Left lung (tissue), 4 donors: ENCODE measurements at regions not wholly inside any gene's neighbourhood (a gene's known extent, or its start where the extent isn't known, plus 50 kb on each side); places are given as distances from the start of the nearest gene placed in this dataset.

ENCODE experiments used
- ATAC-seq: fragments of 200-7000 bp; cut with Tn5 transposase; one replicate; pipeline ENCODE4 v1.9.1; 2020; ENCODE audit warnings: moderate library complexity
- DNase-seq, 4 donors: peaks; one replicate each; pipeline ENCODE4 v3.0.0-alpha.2; 2013 to 2020
- H3K27ac ChIP-seq, 2 donors: fragments of 200-600 bp; sonication (generic) in 1 of 2; one replicate each; pipeline versions ENCODE4 v1.5.0 to v1.8.0; 2020 to 2021
- H3K27me3 ChIP-seq, 2 donors: fragments of 200-600 bp; sonication (generic) in 1 of 2; one replicate each; pipeline versions ENCODE4 v1.5.0 to v1.8.0; 2020 to 2021
- H3K36me3 ChIP-seq, 2 donors: fragments of 200-600 bp; sonication (generic) in 1 of 2; one replicate each; pipeline versions ENCODE4 v1.5.0 to v1.8.0; 2020 to 2021
- H3K4me1 ChIP-seq, 2 donors: fragments of 200-600 bp; one replicate each; pipeline ENCODE4 v1.8.0; 2021
- H3K4me3 ChIP-seq, 2 donors: fragments of 200-600 bp; sonication (generic) in 1 of 2; one replicate each; pipeline versions ENCODE4 v1.5.0 to v1.8.0; 2020 to 2021; ENCODE audit warnings: mild to moderate bottlenecking in 1 of 2
- H3K9me3 ChIP-seq, 2 donors: fragments of 200-600 bp; sonication (generic) in 1 of 2; one replicate each; pipeline versions ENCODE4 v1.5.0 to v1.8.0; 2020 to 2021
- CTCF ChIP-seq, 2 donors: fragments of 200-600 bp; sonication (generic) in 1 of 2; IDR thresholded peaks; one replicate each; pipeline versions ENCODE4 v1.5.0 to v1.8.0; 2021; ENCODE audit warnings: antibody characterized with exemption in 2 of 2
- intact Hi-C, 2 donors: fragments of 100-400 bp; cut with DNase I; formaldehyde crosslinking; loops; one replicate each; pipeline versions ENCODE4 v1.11.2 to v1.14.2; 2022
- donor health status: DM: no; HTN: yes; CAD: no.
- donor health status: DM: no; HTN: no; CAD: no.

- intact Hi-C loops: no loop called here
- Histone ChIP-seq H3K4me3 (no peak overlapping the region), H3K27ac (no peak overlapping the region), H3K27me3 (no peaks in the 10 kb centered on the region), H3K4me1 (no peaks in the 10 kb centered on the region), H3K9me3 (no peaks in the 10 kb centered on the region), H3K36me3 (no peaks in the 10 kb centered on the region)
- DNase-seq: no peak
- no peak for ATAC-seq
- no peak for TF ChIP-seq CTCF (IDR thresholded peaks at IDR 0.05)
Observed at GRCh38 chr5:92330365-92330764, 947.2 kb upstream of the ARRDC3 start.

- ATAC-seq (no peak), DNase-seq (no peak)
- Histone ChIP-seq H3K36me3 (no peaks in the 10 kb centered on the region), H3K9me3 (no peaks in the 10 kb centered on the region), H3K27me3 (no peaks in the 10 kb centered on the region), H3K4me1 (no peaks in the 10 kb centered on the region), H3K27ac (no peak overlapping the region), H3K4me3 (no peak overlapping the region)
- intact Hi-C loops: no loop called here
- no peak for TF ChIP-seq CTCF (IDR thresholded peaks at IDR 0.05)
Observed at GRCh38 chr5:92329759-92330158, 946.6 kb upstream of the ARRDC3 start.

- H3K27ac ChIP-seq: no peak overlapping the region
Observed at GRCh38 chr5:92328584-92329259, 945.6 kb upstream of the ARRDC3 start.

GRCh38 chr5:92320446-92320845, 937.3 kb upstream of the ARRDC3 start:
- no peak for ATAC-seq
- Histone ChIP-seq H3K4me3 (no peak overlapping the region), H3K27me3 (no peaks in the 10 kb centered on the region), H3K4me1 (no peaks in the 10 kb centered on the region), H3K36me3 (no peaks in the 10 kb centered on the region), H3K27ac (no peak overlapping the region), H3K9me3 (no peaks in the 10 kb centered on the region)
- no peak for TF ChIP-seq CTCF (IDR thresholded peaks at IDR 0.05)
- intact Hi-C loops: no loop called here
- DNase-seq: no peak

More at GRCh38 chr5:92328584-92329259, 945.6 kb upstream of the ARRDC3 start:
- H3K27me3 ChIP-seq: no peaks in the 10 kb centered on the region
- no peaks in the 10 kb centered on the region for H3K36me3 ChIP-seq
- H3K9me3 ChIP-seq: no peaks in the 10 kb centered on the region
- TF ChIP-seq CTCF (IDR thresholded peaks at IDR 0.05): no peak
- H3K4me3 ChIP-seq: no peak overlapping the region
- H3K4me1 ChIP-seq: no peaks in the 10 kb centered on the region
- DNase-seq (no peak), ATAC-seq (no peak)
- intact Hi-C loops: no loop called here

GRCh38 chr5:92313385-92313784, 930.3 kb upstream of the ARRDC3 start:
- Histone ChIP-seq H3K4me3 (no peak overlapping the region), H3K4me1 (no peaks in the 10 kb centered on the region), H3K27me3 (no peaks in the 10 kb centered on the region), H3K36me3 (no peaks in the 10 kb centered on the region), H3K9me3 (no peaks in the 10 kb centered on the region), H3K27ac (no peak overlapping the region)
- intact Hi-C loops: no loop called here
- no peak for DNase-seq
- no peak for TF ChIP-seq CTCF (IDR thresholded peaks at IDR 0.05)
- no peak for ATAC-seq
